A549 (cell line): ENCODE measurements at regions not wholly inside any gene's neighbourhood (a gene's known extent, or its start where the extent isn't known, plus 50 kb on each side); places are given as distances from the start of the nearest gene placed in this dataset.

ENCODE experiments used
- ATAC-seq, 2 experiments: fragments of 200-7000 bp in 1 of 2; fragments of >200 bp in 1 of 2; cut with Nextera tagmentation in 1 of 2; cut with Tn5 transposase in 1 of 2; 3 replicates each; pipeline versions ENCODE4 v1.8.0 to v1.9.1; 2018 to 2020; ENCODE audit warnings: mild to moderate bottlenecking in 1 of 2, moderate library complexity in 1 of 2
- CTCF ChIA-PET: fragments of 300-600 bp; sonication (Branson Sonifier 250); formaldehyde crosslinking; extraction: SDS; loops from one replicate; lab custom pipeline; 2021; ENCODE audit warnings: antibody characterized with exemption, inconsistent platforms; lab: Yijun Ruan, JAX
- POLR2A ChIA-PET: fragments of 350-600 bp; formaldehyde crosslinking; extraction: SDS; loops from one replicate; lab custom pipeline; 2021; ENCODE audit warnings: antibody characterized with exemption, inconsistent platforms; lab: Yijun Ruan, JAX
- DNase-seq, 2 experiments: peaks; one replicate each; pipeline versions ENCODE4 v3.0.0 to v3.0.0-alpha.2; 2011 to 2016; ENCODE audit warnings: low read depth in 1 of 2, low spot score in 1 of 2
- FAIRE-seq: peaks from 2 replicates; lab custom pipeline; 2011; peaks lifted over from hg19 to GRCh38; lab: Jason Lieb, UNC
- H3K27ac ChIP-seq, 2 experiments: fragments of >200 bp; sonication (Bioruptor Twin); formaldehyde crosslinking; 3 replicates each; pipeline ENCODE4 v1.5.1; 2016 to 2017
- H3K4me1 ChIP-seq: fragments of >200 bp; sonication (Bioruptor Twin); formaldehyde crosslinking; 3 replicates; pipeline ENCODE4 v1.6.1; 2016
- H3K4me2 ChIP-seq: fragments of >200 bp; sonication (Bioruptor Twin); formaldehyde crosslinking; 3 replicates; pipeline ENCODE4 v1.6.1; 2016
- H3K4me3 ChIP-seq: fragments of >200 bp; sonication (Bioruptor Twin); formaldehyde crosslinking; 3 replicates; pipeline ENCODE4 v1.5.1; 2016
- H3K9me3 ChIP-seq: fragments of >200 bp; sonication (Bioruptor Twin); formaldehyde crosslinking; 3 replicates; pipeline ENCODE4 v1.6.1; 2016
- EHF ChIP-seq: fragments of 250-450 bp; sonication (Bioruptor Pico); IDR thresholded peaks from 2 replicates; pipeline ENCODE4 v1.5.0; 2020; ENCODE audit warnings: mild to moderate bottlenecking
- EHMT2 ChIP-seq: fragments of 200-600 bp; sonication (generic); IDR thresholded peaks from 2 replicates; pipeline ENCODE4 v1.6.1; 2016; ENCODE audit warnings: antibody characterized with exemption, low read depth, mild to moderate bottlenecking, moderate library complexity
- FOSB ChIP-seq: fragments of 250-450 bp; sonication (Bioruptor Pico); IDR thresholded peaks from 2 replicates; pipeline ENCODE4 v1.5.0; 2020; ENCODE audit warnings: mild to moderate bottlenecking, moderate library complexity
- HDAC2 ChIP-seq: fragments of 200-600 bp; sonication (generic); IDR thresholded peaks from 2 replicates; pipeline ENCODE4 v1.6.1; 2016
- HES2 ChIP-seq: fragments of >200 bp; sonication (Bioruptor Twin); formaldehyde crosslinking; IDR thresholded peaks from 2 replicates; pipeline ENCODE4 v1.6.1; 2016
- HOXA7 ChIP-seq: fragments of 250-450 bp; sonication (Bioruptor Pico); IDR thresholded peaks from 2 replicates; pipeline ENCODE4 v1.5.0; 2020; ENCODE audit warnings: mild to moderate bottlenecking, moderate library complexity
- HOXB5 ChIP-seq: fragments of 250-450 bp; sonication (Bioruptor Pico); IDR thresholded peaks from 2 replicates; pipeline ENCODE4 v1.5.0; 2020; ENCODE audit warnings: mild to moderate bottlenecking, moderate library complexity
- KDM5A ChIP-seq: fragments of 200-600 bp; sonication (generic); IDR thresholded peaks from 2 replicates; pipeline ENCODE4 v1.6.1; 2016; ENCODE audit warnings: antibody characterized with exemption, mild to moderate bottlenecking
- MAX ChIP-seq: IDR thresholded peaks from 2 replicates; pipeline ENCODE4 v1.6.1; 2012
- NFE2L2 ChIP-seq: fragments of 150-350 bp; conservative IDR thresholded peaks from 2 replicates; pipeline ENCODE4 v1.6.1; 2014; ENCODE audit warnings: low read length
- NPAS2 ChIP-seq: fragments of 250-450 bp; sonication (Bioruptor Pico); IDR thresholded peaks from 2 replicates; pipeline ENCODE4 v1.8.0; 2022; ENCODE audit warnings: mild to moderate bottlenecking, moderate library complexity, borderline replicate concordance
- NR3C1 ChIP-seq: fragments of >200 bp; sonication (Bioruptor Twin); formaldehyde crosslinking; IDR thresholded peaks from 3 replicates; pipeline ENCODE4 v1.6.1; 2017
- PBX3 ChIP-seq: IDR thresholded peaks from 2 replicates; pipeline ENCODE4 v1.6.1; 2012
- PHF8 ChIP-seq: fragments of 200-600 bp; sonication (generic); IDR thresholded peaks from 2 replicates; pipeline ENCODE4 v1.6.1; 2016; ENCODE audit warnings: low read depth, mild to moderate bottlenecking, antibody characterized with exemption, moderate library complexity, borderline replicate concordance
- RAD21 ChIP-seq, 2 experiments: fragments of >200 bp in 1 of 2; sonication (Bioruptor Twin) in 1 of 2; formaldehyde crosslinking in 1 of 2; IDR thresholded peaks in 1 of 2; conservative IDR thresholded peaks in 1 of 2; 2 replicates in 1 of 2; 3 replicates in 1 of 2; pipeline ENCODE4 v1.6.1; 2012 to 2018; ENCODE audit warnings: inconsistent platforms in 1 of 2
- RCOR1 ChIP-seq: fragments of 150-350 bp; IDR thresholded peaks from 2 replicates; pipeline ENCODE4 v1.6.1; 2014; ENCODE audit warnings: antibody characterized with exemption, low read length, low read depth
- REST ChIP-seq: fragments of 200-600 bp; sonication (generic); IDR thresholded peaks from 2 replicates; pipeline ENCODE4 v1.6.1; 2016; ENCODE audit warnings: antibody characterized with exemption, mild to moderate bottlenecking, moderate library complexity
- SMC3 ChIP-seq: fragments of >200 bp; sonication (Bioruptor Twin); formaldehyde crosslinking; IDR thresholded peaks from 3 replicates; pipeline ENCODE4 v1.6.1; 2018; ENCODE audit warnings: inconsistent platforms
- SREBF2 ChIP-seq: fragments of 450-650 bp; IDR thresholded peaks from 2 replicates; pipeline ENCODE4 v1.6.1; 2014; ENCODE audit warnings: mild to moderate bottlenecking, moderate library complexity
- USF2 ChIP-seq: fragments of 450-650 bp; IDR thresholded peaks from 2 replicates; pipeline ENCODE4 v1.6.1; 2014; ENCODE audit warnings: antibody characterized with exemption
- ZFP36 ChIP-seq: fragments of 450-650 bp; IDR thresholded peaks from 2 replicates; pipeline ENCODE4 v1.6.1; 2014; ENCODE audit warnings: borderline replicate concordance; ENCODE audit not compliant: partially characterized antibody
- ZSCAN20 ChIP-seq: fragments of 250-450 bp; sonication (Bioruptor Pico); IDR thresholded peaks from 2 replicates; pipeline ENCODE4 v1.8.0; 2022; ENCODE audit warnings: mild to moderate bottlenecking, moderate library complexity
- WGBS: methylation state at CpG from one replicate; pipeline ENCODE4 v1.1.6; 2017; ENCODE audit errors: missing lambda C conversion rate; 5-methylcytosine and 5-hydroxymethylcytosine counted together

GRCh38 chr5:107215611-107216010 is 455.1 kb downstream of the EFNA5 start:
- no peak for FAIRE-seq
- WGBS: 32% methylated on average over 2 of the region's 2 CpGs

GRCh38 chr5:107213025-107213424 is 457.7 kb downstream of the EFNA5 start:
- Histone ChIP-seq H3K4me3 (no peak overlapping the region), H3K9me3 (no peaks in the 10 kb centered on the region), H3K4me1 (no peaks in the 10 kb centered on the region; the same call in 1 of the 3 replicates), H3K4me2 (no peak overlapping the region), H3K27ac (no peak overlapping the region)
- CTCF ChIA-PET: interaction anchor here (0.7 to 1.3 kb wide), 2 partner anchors 11 to 35 kb away, joined by 3 to 4 read pairs; no protein-coding TSS in a partner anchor
- DNase-seq (no peak), FAIRE-seq (no peak), ATAC-seq (no peak)
- POLR2A ChIA-PET: no interaction called here
- WGBS: 69% methylated on average over 3 of the region's 3 CpGs
- TF ChIP-seq HOXB5 (CRISPR knock-in tag): no peak
- TF ChIP-seq NPAS2 (CRISPR knock-in tag): no peak
- TF ChIP-seq HES2: no peak
- no peak for TF ChIP-seq KDM5A
- TF ChIP-seq MAX: no peak
- TF ChIP-seq PBX3: no peak
- no peak for TF ChIP-seq REST
- no peak for TF ChIP-seq SMC3
- no peak for TF ChIP-seq EHMT2
- TF ChIP-seq RAD21 (conservative IDR thresholded peaks at IDR 0.05 in 1 of 2, IDR thresholded peaks at IDR 0.05 in 1 of 2): no peak
- no peak for TF ChIP-seq SREBF2
- no peak for TF ChIP-seq ZSCAN20 (CRISPR knock-in tag)
- no peak for TF ChIP-seq EHF
- no peak for TF ChIP-seq HDAC2
- no peak for TF ChIP-seq USF2
- no peak for TF ChIP-seq NR3C1
- TF ChIP-seq NFE2L2: no peak
- no peak for TF ChIP-seq PHF8

More at GRCh38 chr5:107215611-107216010, 455.1 kb downstream of the EFNA5 start:
- POLR2A ChIA-PET: no interaction called here
- Histone ChIP-seq H3K9me3 (no peaks in the 10 kb centered on the region), H3K4me1 (peaks cover 11% of the 10 kb centered on the region; the same call in 2 of the 3 replicates), H3K27ac (peak overlapping the region in 1 of 2 experiments; percentile 15; a peak in 1 of 6 replicates), H3K4me3 (no peak overlapping the region), H3K4me2 (no peak overlapping the region)
- DNase-seq: peak in 1 of 2 experiments; percentile 2
- CTCF ChIA-PET: no interaction called here
- no peak for ATAC-seq
- TF ChIP-seq NPAS2 (CRISPR knock-in tag) (no peak), HOXA7 (CRISPR knock-in tag) (no peak), FOSB (CRISPR knock-in tag) (no peak), ZFP36 (no peak), RCOR1 (no peak)
